ENCODE measurements at regions not wholly inside any gene's neighbourhood (a gene's known extent, or its start where the extent isn't known, plus 50 kb on each side); places are given as distances from the start of the nearest gene placed in this dataset.
"Not testable (repeated sequence)": the region's sequence is repeated elsewhere in the genome, so short reads cannot be mapped to it uniquely, and the experiment has no call there.

GRCh38 chr6:6491761-6492160, 96.8 kb upstream of the LY86 start:
- H3K27ac ChIP-seq = no peak overlapping the region
- TF ChIP-seq ZFX (IDR thresholded peaks at IDR 0.05; ENCODE audit: borderline replicate concordance) = no peak
- no peak for TF ChIP-seq CTCF (IDR thresholded peaks at IDR 0.05)

GRCh38 chr6:6492675-6493074, 95.8 kb upstream of the LY86 start:
- no peak overlapping the region for H3K27ac ChIP-seq
- no peak for TF ChIP-seq CTCF (IDR thresholded peaks at IDR 0.05)
- no peak for TF ChIP-seq ZFX (IDR thresholded peaks at IDR 0.05; ENCODE audit: borderline replicate concordance)

DNA sequence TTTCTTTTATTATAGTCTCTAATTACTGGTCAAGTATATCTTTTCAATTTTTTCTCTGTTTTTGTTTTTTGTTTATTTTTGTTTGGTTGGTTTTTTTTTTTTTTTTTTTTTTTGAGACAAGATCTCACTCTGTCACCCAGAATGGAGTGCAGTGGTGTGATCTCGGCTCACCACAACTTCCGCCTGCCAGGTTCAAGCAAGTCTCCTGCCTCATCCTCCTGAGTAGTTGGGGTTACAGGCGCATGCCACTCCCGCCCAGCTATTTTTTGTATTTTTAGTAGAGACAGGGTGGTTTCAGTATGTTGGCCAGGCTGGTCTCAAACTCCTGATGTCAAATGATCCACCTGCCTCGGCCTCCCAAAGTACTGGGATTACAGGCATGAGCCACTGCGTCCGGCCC, 94.4 kb upstream of the LY86 start:
- H3K27ac ChIP-seq = not testable (repeated sequence)

- H3K27ac ChIP-seq = no peak overlapping the region
- TF ChIP-seq ZFX (IDR thresholded peaks at IDR 0.05; ENCODE audit: borderline replicate concordance) (no peak), CTCF (IDR thresholded peaks at IDR 0.05) (peak; percentile 57)
These were observed 93.8 kb upstream of the LY86 start for GRCh38 chr6:6494677-6495076.

- no peak overlapping the region for H3K27ac ChIP-seq
- TF ChIP-seq CTCF (IDR thresholded peaks at IDR 0.05) (no peak), ZFX (IDR thresholded peaks at IDR 0.05; ENCODE audit: borderline replicate concordance) (no peak)
These were observed 92.7 kb upstream of the LY86 start for GRCh38 chr6:6495851-6496250.

DNA sequence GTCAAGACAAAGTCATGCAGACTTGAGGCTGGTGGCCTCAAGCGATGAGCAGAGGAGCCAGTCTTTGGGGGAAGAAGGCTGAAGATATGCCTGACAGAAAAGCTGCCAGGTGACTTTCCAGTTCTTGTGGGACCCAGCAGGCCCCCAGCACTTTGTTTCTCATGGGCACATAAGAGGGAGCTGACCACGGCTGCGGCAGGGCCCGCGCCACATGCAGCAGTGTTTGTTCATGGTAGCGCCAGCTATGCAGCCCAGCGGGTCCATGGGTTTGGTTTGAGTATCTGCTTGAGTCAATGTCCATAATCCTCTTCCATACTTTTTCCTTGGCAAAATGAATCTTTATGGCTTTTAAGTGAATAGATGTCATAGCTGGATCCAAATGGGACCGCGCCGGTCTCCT, 91.0 kb upstream of the LY86 start:
- no peak for TF ChIP-seq CTCF (IDR thresholded peaks at IDR 0.05)
- TF ChIP-seq ZFX (IDR thresholded peaks at IDR 0.05; ENCODE audit: borderline replicate concordance) = no peak
- no peak overlapping the region for H3K27ac ChIP-seq

GRCh38 chr6:6497976-6498375, 90.5 kb upstream of the LY86 start:
- no peak overlapping the region for H3K27ac ChIP-seq
- TF ChIP-seq ZFX (IDR thresholded peaks at IDR 0.05; ENCODE audit: borderline replicate concordance) (no peak), CTCF (IDR thresholded peaks at IDR 0.05) (no peak)

- H3K27ac ChIP-seq = no peak overlapping the region
- TF ChIP-seq ZFX (IDR thresholded peaks at IDR 0.05; ENCODE audit: borderline replicate concordance) = no peak
- no peak for TF ChIP-seq CTCF (IDR thresholded peaks at IDR 0.05)
These were observed 85.3 kb upstream of the LY86 start for GRCh38 chr6:6503191-6503590.

Data from 22Rv1 (cell line).